ENCODE measurements at regions not wholly inside any gene's neighbourhood (a gene's known extent, or its start where the extent isn't known, plus 50 kb on each side); places are given as distances from the start of the nearest gene placed in this dataset.

GRCh38 chr2:11988691-11989353 is 242.4 kb downstream of the LPIN1 start:
- Histone ChIP-seq H3K9ac (ENCODE audit: low read depth, low read length) (no peak overlapping the region), H4K20me1 (ENCODE audit: insufficient read depth, low read length) (no peaks in the 10 kb centered on the region), H3K27me3 (ENCODE audit: insufficient read depth, low read length, poor library complexity) (no peaks in the 10 kb centered on the region), H3K4me2 (ENCODE audit: insufficient read depth, low read length) (no peak overlapping the region), H3K9me3 (ENCODE audit: insufficient read depth, low read length, severe bottlenecking) (no peaks in the 10 kb centered on the region), H3K27ac (ENCODE audit: low read length) (no peak overlapping the region), H3K36me3 (ENCODE audit: insufficient read depth, low read length) (no peaks in the 10 kb centered on the region), H3K79me2 (ENCODE audit: insufficient read depth, low read length) (no peaks in the 10 kb centered on the region), H3K4me1 (ENCODE audit: insufficient read depth, low read length) (peaks cover 8% of the 10 kb centered on the region), H3K4me3 (ENCODE audit: low read depth in 1 of 2, low read length in 2 of 2) (no peak overlapping the region), H2AFZ (ENCODE audit: low read depth, low read length) (no peak overlapping the region)
- ATAC-seq (ENCODE audit: insufficient read depth, low read depth) (no peak), DNase-seq (no peak)
- TF ChIP-seq EZH2 (IDR thresholded peaks at IDR 0.05; ENCODE audit: borderline replicate concordance, low read depth, low read length, severe bottlenecking): no peak
- no peak for TF ChIP-seq CTCF (IDR thresholded peaks at IDR 0.05; ENCODE audit: borderline replicate concordance, extremely low read depth, low read length, poor library complexity, severe bottlenecking)

- Histone ChIP-seq H3K4me3 (ENCODE audit: low read depth in 1 of 2, low read length in 2 of 2) (no peak overlapping the region), H3K79me2 (ENCODE audit: insufficient read depth, low read length) (no peaks in the 10 kb centered on the region), H3K4me1 (ENCODE audit: insufficient read depth, low read length) (peaks cover 8% of the 10 kb centered on the region), H2AFZ (ENCODE audit: low read depth, low read length) (no peak overlapping the region), H3K36me3 (ENCODE audit: insufficient read depth, low read length) (no peaks in the 10 kb centered on the region), H3K9me3 (ENCODE audit: insufficient read depth, low read length, severe bottlenecking) (no peaks in the 10 kb centered on the region), H3K4me2 (ENCODE audit: insufficient read depth, low read length) (no peak overlapping the region), H3K27ac (ENCODE audit: low read length) (no peak overlapping the region), H4K20me1 (ENCODE audit: insufficient read depth, low read length) (no peaks in the 10 kb centered on the region), H3K9ac (ENCODE audit: low read depth, low read length) (no peak overlapping the region), H3K27me3 (ENCODE audit: insufficient read depth, low read length, poor library complexity) (no peaks in the 10 kb centered on the region)
- TF ChIP-seq EZH2 (IDR thresholded peaks at IDR 0.05; ENCODE audit: borderline replicate concordance, low read depth, low read length, severe bottlenecking): no peak
- no peak for TF ChIP-seq CTCF (IDR thresholded peaks at IDR 0.05; ENCODE audit: borderline replicate concordance, extremely low read depth, low read length, poor library complexity, severe bottlenecking)
- DNase-seq (no peak), ATAC-seq (ENCODE audit: insufficient read depth, low read depth) (no peak)
Measured at GRCh38 chr2:11989354-11989703, 242.9 kb downstream of the LPIN1 start.

- TF ChIP-seq CTCF (IDR thresholded peaks at IDR 0.05; ENCODE audit: borderline replicate concordance, extremely low read depth, low read length, poor library complexity, severe bottlenecking) (no peak), EZH2 (IDR thresholded peaks at IDR 0.05; ENCODE audit: borderline replicate concordance, low read depth, low read length, severe bottlenecking) (no peak)
Measured at GRCh38 chr2:11990576-11990975, 244.1 kb downstream of the LPIN1 start.

More at GRCh38 chr2:11990576-11990975, 244.1 kb downstream of the LPIN1 start:
- Histone ChIP-seq H3K27me3 (ENCODE audit: insufficient read depth, low read length, poor library complexity) (no peaks in the 10 kb centered on the region), H4K20me1 (ENCODE audit: insufficient read depth, low read length) (no peaks in the 10 kb centered on the region), H3K4me2 (ENCODE audit: insufficient read depth, low read length) (no peak overlapping the region), H3K36me3 (ENCODE audit: insufficient read depth, low read length) (no peaks in the 10 kb centered on the region), H2AFZ (ENCODE audit: low read depth, low read length) (no peak overlapping the region), H3K9me3 (ENCODE audit: insufficient read depth, low read length, severe bottlenecking) (no peaks in the 10 kb centered on the region), H3K9ac (ENCODE audit: low read depth, low read length) (no peak overlapping the region), H3K27ac (ENCODE audit: low read length) (no peak overlapping the region), H3K79me2 (ENCODE audit: insufficient read depth, low read length) (no peaks in the 10 kb centered on the region), H3K4me3 (ENCODE audit: low read depth in 1 of 2, low read length in 2 of 2) (no peak overlapping the region), H3K4me1 (ENCODE audit: insufficient read depth, low read length) (no peaks in the 10 kb centered on the region)
- no peak for DNase-seq
- no peak for ATAC-seq (ENCODE audit: insufficient read depth, low read depth)
